Mammary epithelial cell (primary cell): ENCODE measurements at regions not wholly inside any gene's neighbourhood (a gene's known extent, or its start where the extent isn't known, plus 50 kb on each side); places are given as distances from the start of the nearest gene placed in this dataset.
"Not testable (repeated sequence)": the region's sequence is repeated elsewhere in the genome, so short reads cannot be mapped to it uniquely, and the experiment has no call there.

Source experiments
- EZH2 ChIP-seq: IDR thresholded peaks from 2 replicates; pipeline ENCODE4 v1.6.1; 2012; ENCODE audit warnings: low read length, inconsistent platforms, borderline replicate concordance
- TF ChIP-seq, protein P1 (sequence below), 2 donors: IDR thresholded peaks in 1 of 2; conservative IDR thresholded peaks in 1 of 2; 2 replicates each; pipeline ENCODE4 v1.5.1; 2011 to 2012; ENCODE audit warnings: inconsistent platforms in 2 of 2, low read length in 2 of 2, mild to moderate bottlenecking in 2 of 2, control low read depth in 1 of 2, low read depth in 1 of 2; ENCODE audit not compliant: insufficient read depth in 1 of 2; ENCODE audit errors: extremely low read depth in 1 of 2

DNA sequence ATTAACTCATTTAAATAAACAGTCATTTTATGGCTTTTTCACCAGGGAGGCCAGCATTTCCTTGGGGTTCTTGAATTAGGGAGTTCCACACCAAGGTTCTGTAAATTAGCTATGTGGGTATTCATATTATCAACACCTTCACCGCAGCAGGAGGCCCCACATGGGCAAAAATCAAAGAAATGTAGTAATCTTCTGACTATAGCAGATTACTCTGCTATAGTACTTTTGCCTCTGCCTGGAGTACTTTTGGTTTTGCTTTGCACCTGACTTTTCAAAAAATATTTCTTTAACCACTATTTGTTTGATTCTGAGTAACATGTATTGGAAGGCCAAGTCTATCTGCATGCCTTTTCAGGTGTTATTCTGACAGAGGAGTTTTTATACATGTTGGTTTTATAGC is 728.1 kb downstream of the TTLL7 start:
- TF ChIP-seq, protein P1, sequence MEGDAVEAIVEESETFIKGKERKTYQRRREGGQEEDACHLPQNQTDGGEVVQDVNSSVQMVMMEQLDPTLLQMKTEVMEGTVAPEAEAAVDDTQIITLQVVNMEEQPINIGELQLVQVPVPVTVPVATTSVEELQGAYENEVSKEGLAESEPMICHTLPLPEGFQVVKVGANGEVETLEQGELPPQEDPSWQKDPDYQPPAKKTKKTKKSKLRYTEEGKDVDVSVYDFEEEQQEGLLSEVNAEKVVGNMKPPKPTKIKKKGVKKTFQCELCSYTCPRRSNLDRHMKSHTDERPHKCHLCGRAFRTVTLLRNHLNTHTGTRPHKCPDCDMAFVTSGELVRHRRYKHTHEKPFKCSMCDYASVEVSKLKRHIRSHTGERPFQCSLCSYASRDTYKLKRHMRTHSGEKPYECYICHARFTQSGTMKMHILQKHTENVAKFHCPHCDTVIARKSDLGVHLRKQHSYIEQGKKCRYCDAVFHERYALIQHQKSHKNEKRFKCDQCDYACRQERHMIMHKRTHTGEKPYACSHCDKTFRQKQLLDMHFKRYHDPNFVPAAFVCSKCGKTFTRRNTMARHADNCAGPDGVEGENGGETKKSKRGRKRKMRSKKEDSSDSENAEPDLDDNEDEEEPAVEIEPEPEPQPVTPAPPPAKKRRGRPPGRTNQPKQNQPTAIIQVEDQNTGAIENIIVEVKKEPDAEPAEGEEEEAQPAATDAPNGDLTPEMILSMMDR (conservative IDR thresholded peaks at IDR 0.05 in 1 of 2, IDR thresholded peaks at IDR 0.05 in 1 of 2; ENCODE audit: extremely low read depth in 1 of 2, insufficient read depth in 1 of 2, low read depth in 1 of 2, low read length in 2 of 2): not testable (repeated sequence)
- TF ChIP-seq EZH2: not testable (repeated sequence)
